Osteoblast (primary cell): ENCODE measurements at regions not wholly inside any gene's neighbourhood (a gene's known extent, or its start where the extent isn't known, plus 50 kb on each side); places are given as distances from the start of the nearest gene placed in this dataset.

Experiments
- DNase-seq: peaks from one replicate; pipeline ENCODE4 v3.0.0; 2011; ENCODE audit warnings: low spot score, mixed read lengths; ENCODE audit not compliant: insufficient read length; ENCODE audit errors: missing footprints
- H2AFZ ChIP-seq: 2 replicates; pipeline ENCODE4 v1.6.0; 2011; ENCODE audit warnings: mild to moderate bottlenecking, low read length
- H3K27ac ChIP-seq: 2 replicates; pipeline ENCODE4 v1.5.1; 2011; ENCODE audit warnings: mild to moderate bottlenecking, low read depth, low read length, moderate library complexity
- H3K27me3 ChIP-seq: 2 replicates; pipeline ENCODE4 v1.6.0; 2012; ENCODE audit warnings: mild to moderate bottlenecking, control low read depth, inconsistent platforms, low read length, moderate library complexity; ENCODE audit not compliant: insufficient read depth
- H3K36me3 ChIP-seq: 2 replicates; pipeline ENCODE4 v1.5.1; 2011; ENCODE audit warnings: mild to moderate bottlenecking, low read length, control low read depth, moderate library complexity; ENCODE audit not compliant: insufficient read depth
- H3K4me1 ChIP-seq: 2 replicates; pipeline ENCODE4 v1.5.1; 2011; ENCODE audit warnings: mild to moderate bottlenecking, low read length, control low read depth, moderate library complexity; ENCODE audit not compliant: insufficient read depth
- H3K4me2 ChIP-seq: 2 replicates; pipeline ENCODE4 v1.6.0; 2011; ENCODE audit warnings: mild to moderate bottlenecking, low read length; ENCODE audit not compliant: insufficient read depth
- H3K4me3 ChIP-seq: fragments of 200-600 bp; sonication (generic); 3 replicates; pipeline ENCODE4 v1.5.1; 2012; ENCODE audit warnings: mild to moderate bottlenecking, low read length, inconsistent platforms; ENCODE audit not compliant: insufficient read depth
- H3K79me2 ChIP-seq: 2 replicates; pipeline ENCODE4 v1.6.0; 2012; ENCODE audit warnings: mild to moderate bottlenecking, low read length, control low read depth, inconsistent platforms; ENCODE audit not compliant: insufficient read depth
- H3K9me3 ChIP-seq: 2 replicates; pipeline ENCODE4 v1.5.1; 2011; ENCODE audit warnings: low read depth, low read length, control low read depth
- H4K20me1 ChIP-seq: 2 replicates; pipeline ENCODE4 v1.6.0; 2012; ENCODE audit warnings: mild to moderate bottlenecking, low read length, control low read depth; ENCODE audit not compliant: insufficient read depth
- CTCF ChIP-seq: IDR thresholded peaks from 2 replicates; pipeline ENCODE4 v1.5.1; 2011; ENCODE audit warnings: mild to moderate bottlenecking, low read depth, low read length, moderate library complexity; ENCODE audit errors: extremely low read depth

GRCh38 chr16:49944221-49944620 is 80.8 kb upstream of the CNEP1R1 start:
- no peak overlapping the region for H3K27ac ChIP-seq
- no peaks in the 10 kb centered on the region for H3K79me2 ChIP-seq
- H3K27me3 ChIP-seq = no peaks in the 10 kb centered on the region
- H3K36me3 ChIP-seq = no peaks in the 10 kb centered on the region
- no peak overlapping the region for H2AFZ ChIP-seq
- H3K4me1 ChIP-seq = no peaks in the 10 kb centered on the region
- H3K9me3 ChIP-seq = no peaks in the 10 kb centered on the region
- H3K4me3 ChIP-seq = no peak overlapping the region
- DNase-seq = no peak
- no peaks in the 10 kb centered on the region for H4K20me1 ChIP-seq
- H3K4me2 ChIP-seq = no peak overlapping the region
- no peak for TF ChIP-seq CTCF

- Histone ChIP-seq H3K4me2 (no peak overlapping the region), H3K4me3 (no peak overlapping the region), H4K20me1 (no peaks in the 10 kb centered on the region), H3K79me2 (no peaks in the 10 kb centered on the region), H3K36me3 (no peaks in the 10 kb centered on the region), H2AFZ (no peak overlapping the region), H3K4me1 (no peaks in the 10 kb centered on the region), H3K27ac (no peak overlapping the region), H3K9me3 (no peaks in the 10 kb centered on the region), H3K27me3 (no peaks in the 10 kb centered on the region)
- no peak for DNase-seq
- no peak for TF ChIP-seq CTCF
Observed at GRCh38 chr16:49947907-49948678, 76.9 kb upstream of the CNEP1R1 start.

DNA sequence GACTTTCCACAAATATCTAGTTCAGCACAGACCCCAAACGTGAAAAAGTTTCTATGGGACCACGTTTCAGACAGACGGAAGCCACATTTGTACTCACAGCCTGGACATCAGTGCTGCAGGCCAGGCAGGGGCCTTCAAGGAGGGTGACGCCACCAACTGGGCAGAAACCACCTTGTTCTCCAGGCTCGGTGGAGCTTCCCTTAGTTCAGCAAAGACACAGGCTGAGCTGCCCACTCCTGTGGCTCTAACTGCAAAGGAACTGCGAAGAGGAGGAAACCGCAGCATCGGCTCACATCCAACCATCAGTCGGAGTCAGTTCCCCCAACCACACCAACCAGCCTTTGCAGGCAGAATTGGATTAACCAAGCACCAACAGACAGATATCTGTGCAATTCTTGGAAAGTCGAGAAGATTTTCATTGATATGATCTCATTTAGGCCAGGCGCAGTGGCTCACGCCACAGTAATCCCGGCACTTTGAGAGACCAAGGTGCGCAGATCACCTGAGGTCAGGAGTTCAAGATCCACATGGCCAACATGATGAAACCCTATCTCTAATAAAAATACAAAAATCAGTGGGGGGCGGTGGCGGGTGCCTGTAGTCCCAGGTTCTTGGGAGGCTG is 73.3 kb upstream of the CNEP1R1 start:
- H3K27me3 ChIP-seq = peaks cover 3% of the 10 kb centered on the region
- H3K27ac ChIP-seq = no peak overlapping the region
- H3K79me2 ChIP-seq = no peaks in the 10 kb centered on the region
- no peaks in the 10 kb centered on the region for H3K36me3 ChIP-seq
- DNase-seq = no peak
- no peak for TF ChIP-seq CTCF
- no peak overlapping the region for H2AFZ ChIP-seq
- no peaks in the 10 kb centered on the region for H4K20me1 ChIP-seq
- H3K9me3 ChIP-seq = no peaks in the 10 kb centered on the region
- no peak overlapping the region for H3K4me3 ChIP-seq
- no peaks in the 10 kb centered on the region for H3K4me1 ChIP-seq
- no peak overlapping the region for H3K4me2 ChIP-seq

DNA sequence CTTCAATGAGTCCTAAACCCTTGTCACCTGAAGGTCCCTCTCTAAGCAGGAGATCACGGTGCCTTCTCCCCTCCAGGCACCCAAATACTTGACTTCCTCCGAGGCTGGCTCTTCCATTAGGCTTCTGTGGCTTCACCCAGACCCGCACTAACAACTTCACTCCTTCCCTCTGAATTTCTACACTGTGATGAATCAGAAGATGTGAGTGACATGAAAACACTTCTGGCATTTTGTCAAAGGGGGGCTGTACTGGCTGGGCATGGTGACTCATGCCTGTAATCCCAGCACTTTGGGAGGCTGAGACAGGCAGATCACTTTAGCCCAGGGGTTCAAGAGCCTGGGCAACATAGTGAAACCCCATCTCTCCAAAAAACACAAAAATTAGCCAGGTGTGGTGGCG is 72.6 kb upstream of the CNEP1R1 start:
- Histone ChIP-seq H3K9me3 (no peaks in the 10 kb centered on the region), H3K27me3 (peaks cover 3% of the 10 kb centered on the region), H3K36me3 (no peaks in the 10 kb centered on the region), H3K4me2 (no peak overlapping the region), H3K4me3 (no peak overlapping the region), H3K27ac (no peak overlapping the region), H3K79me2 (no peaks in the 10 kb centered on the region), H3K4me1 (no peaks in the 10 kb centered on the region), H4K20me1 (no peaks in the 10 kb centered on the region), H2AFZ (no peak overlapping the region)
- TF ChIP-seq CTCF = no peak
- no peak for DNase-seq
